PC-9 (cell line): ENCODE measurements at regions not wholly inside any gene's neighbourhood (a gene's known extent, or its start where the extent isn't known, plus 50 kb on each side); places are given as distances from the start of the nearest gene placed in this dataset.

Source experiments
- BruUV-seq: library from RNA; stranded (reverse); fragments of 400-500 nt; replicated peaks from 2 replicates; lab custom pipeline; 2021; lab: Mats Ljungman, UMichigan
- CTCF ChIA-PET: fragments of 300-600 bp; sonication (Branson Sonifier 250); formaldehyde crosslinking; loops from one replicate; lab custom pipeline; 2022; ENCODE audit warnings: antibody characterized with exemption; lab: Charles Lee
- POLR2A ChIA-PET: fragments of 300-600 bp; sonication (Branson Sonifier 250); formaldehyde crosslinking; loops from one replicate; lab custom pipeline; 2022; ENCODE audit warnings: antibody characterized with exemption; ENCODE audit not compliant: unreplicated experiment; lab: Charles Lee
- DNase-seq, 2 experiments: peaks; one replicate each; pipeline versions ENCODE4 v3.0.0 to v3.0.0-alpha.2; 2015 to 2022; ENCODE audit warnings: mixed read lengths in 1 of 2
- H2AFZ ChIP-seq: fragments of 200-600 bp; sonication (generic); 2 replicates; pipeline ENCODE4 v1.8.1; 2017; ENCODE audit warnings: antibody characterized with exemption
- H3F3A ChIP-seq: fragments of 200-600 bp; sonication (generic); 2 replicates; pipeline ENCODE4 v1.8.1; 2017; ENCODE audit warnings: antibody characterized with exemption, mild to moderate bottlenecking, low read depth; ENCODE audit not compliant: insufficient read depth
- H3K27ac ChIP-seq: fragments of 200-600 bp; sonication (generic); 2 replicates; pipeline ENCODE4 v1.6.1; 2016; ENCODE audit warnings: mixed run types
- H3K27me3 ChIP-seq: fragments of 200-600 bp; sonication (generic); 2 replicates; pipeline ENCODE4 v1.6.1; 2016; ENCODE audit warnings: low read depth, mixed run types; ENCODE audit not compliant: insufficient read depth
- H3K36me3 ChIP-seq: fragments of 200-600 bp; sonication (generic); 2 replicates; pipeline ENCODE4 v1.6.1; 2016; ENCODE audit warnings: low read depth, mixed run types
- H3K4me1 ChIP-seq: fragments of 200-600 bp; sonication (generic); replicated peaks from 2 replicates; pipeline ENCODE4 v1.6.1; 2016; ENCODE audit warnings: mixed run types; ENCODE audit not compliant: insufficient read depth
- H3K4me2 ChIP-seq: fragments of 200-600 bp; sonication (generic); 2 replicates; pipeline ENCODE4 v1.6.1; 2017; ENCODE audit warnings: mixed run types
- H3K4me3 ChIP-seq: fragments of 200-600 bp; sonication (generic); 2 replicates; pipeline ENCODE4 v1.6.1; 2016; ENCODE audit warnings: mixed run types
- H3K79me2 ChIP-seq: fragments of 200-600 bp; sonication (generic); 2 replicates; pipeline ENCODE4 v1.6.1; 2017; ENCODE audit warnings: low read depth, mixed run types
- H3K9me2 ChIP-seq: fragments of 200-600 bp; sonication (generic); 2 replicates; pipeline ENCODE4 v1.8.1; 2017; ENCODE audit warnings: mild to moderate bottlenecking; ENCODE audit not compliant: insufficient read depth
- H3K9me3 ChIP-seq: fragments of 200-600 bp; sonication (generic); 2 replicates; pipeline ENCODE4 v1.8.1; 2016; ENCODE audit warnings: low read depth; ENCODE audit not compliant: insufficient read depth
- H4K20me1 ChIP-seq: fragments of 200-600 bp; sonication (generic); 2 replicates; pipeline ENCODE4 v1.8.1; 2017; ENCODE audit not compliant: insufficient read depth
- CTCF ChIP-seq: fragments of 200-600 bp; sonication (generic); conservative IDR thresholded peaks from 2 replicates; pipeline ENCODE4 v1.6.1; 2017; ENCODE audit warnings: mixed run types, antibody characterized with exemption, mild to moderate bottlenecking, moderate library complexity
- EZH2 ChIP-seq: fragments of 200-600 bp; sonication (generic); IDR thresholded peaks from 2 replicates; pipeline ENCODE4 v1.8.0; 2017; ENCODE audit warnings: antibody characterized with exemption, low read depth
- intact Hi-C: fragments of 100-400 bp; cut with micrococcal nuclease; formaldehyde crosslinking; loops from one replicate; pipeline ENCODE4 v1.10.0; 2022; ENCODE audit not compliant: unreplicated experiment

GRCh38 chr5:105687493-105687892, 1983.2 kb downstream of the EFNA5 start:
- Histone ChIP-seq H3K9me3 (no peaks in the 10 kb centered on the region), H2AFZ (no peak overlapping the region), H3K79me2 (no peaks in the 10 kb centered on the region), H3K9me2 (no peaks in the 10 kb centered on the region), H3K4me3 (no peak overlapping the region), H3K27me3 (no peaks in the 10 kb centered on the region), H3K36me3 (no peaks in the 10 kb centered on the region), H3K27ac (no peak overlapping the region), H3K4me2 (no peak overlapping the region), H4K20me1 (no peaks in the 10 kb centered on the region), H3K4me1 (no peaks in the 10 kb centered on the region), H3F3A (no peaks in the 10 kb centered on the region)
- TF ChIP-seq EZH2 (no peak), CTCF (no peak)
- ChIA-PET POLR2A (no interaction called here), CTCF (no interaction called here)
- DNase-seq = no peak
- intact Hi-C loops = no loop called here
- no TSS peak for BruUV-seq

GRCh38 chr5:105685884-105686283, 1984.9 kb downstream of the EFNA5 start:
- no peak overlapping the region for H3K4me3 ChIP-seq
- H3K4me2 ChIP-seq = no peak overlapping the region
- H3K4me1 ChIP-seq = no peaks in the 10 kb centered on the region
- no peak overlapping the region for H2AFZ ChIP-seq
- no peaks in the 10 kb centered on the region for H3K9me2 ChIP-seq
- TF ChIP-seq EZH2 (no peak), CTCF (no peak)
- no peaks in the 10 kb centered on the region for H3K27me3 ChIP-seq
- intact Hi-C loops = no loop called here
- H3F3A ChIP-seq = no peaks in the 10 kb centered on the region
- no TSS peak for BruUV-seq
- DNase-seq = no peak
- CTCF ChIA-PET = no interaction called here
- no peak overlapping the region for H3K27ac ChIP-seq
- no peaks in the 10 kb centered on the region for H3K9me3 ChIP-seq
- no peaks in the 10 kb centered on the region for H3K36me3 ChIP-seq
- no peaks in the 10 kb centered on the region for H4K20me1 ChIP-seq
- POLR2A ChIA-PET = no interaction called here
- H3K79me2 ChIP-seq = no peaks in the 10 kb centered on the region

DNA sequence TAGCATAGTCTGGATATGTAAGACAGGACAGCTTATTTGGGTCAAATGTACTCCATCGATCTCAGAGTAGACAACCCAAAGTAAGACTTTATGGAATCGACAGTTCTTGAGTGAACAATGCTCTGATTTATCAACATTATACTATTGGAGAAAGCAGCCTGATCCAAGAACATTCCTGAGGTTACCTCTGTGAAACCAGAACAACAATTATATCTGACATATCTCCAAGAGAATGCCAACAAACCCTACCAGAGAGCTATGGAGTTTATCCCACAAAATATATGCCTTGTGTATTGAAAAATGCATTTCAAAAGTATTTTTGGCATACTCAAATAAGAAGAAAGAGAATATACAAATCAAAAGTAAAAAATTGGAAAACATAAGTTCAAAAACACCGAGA, 1985.9 kb downstream of the EFNA5 start:
- H3K9me2 ChIP-seq = no peaks in the 10 kb centered on the region
- DNase-seq = no peak
- H3K4me2 ChIP-seq = no peak overlapping the region
- no peak overlapping the region for H3K27ac ChIP-seq
- 0 out of 2 replicates have a peak overlapping the region, but pooled peaks have one; percentile 23 for H2AFZ ChIP-seq
- H3K79me2 ChIP-seq = no peaks in the 10 kb centered on the region
- no TSS peak for BruUV-seq
- TF ChIP-seq EZH2 (no peak), CTCF (no peak)
- CTCF ChIA-PET = no interaction called here
- H3K9me3 ChIP-seq = no peaks in the 10 kb centered on the region
- no peak overlapping the region for H3K4me3 ChIP-seq
- POLR2A ChIA-PET = no interaction called here
- H4K20me1 ChIP-seq = no peaks in the 10 kb centered on the region
- no peaks in the 10 kb centered on the region for H3K36me3 ChIP-seq
- no peaks in the 10 kb centered on the region for H3F3A ChIP-seq
- no peaks in the 10 kb centered on the region for H3K4me1 ChIP-seq
- intact Hi-C loops = no loop called here
- H3K27me3 ChIP-seq = no peaks in the 10 kb centered on the region
